ENCODE measurements at regions not wholly inside any gene's neighbourhood (a gene's known extent, or its start where the extent isn't known, plus 50 kb on each side); places are given as distances from the start of the nearest gene placed in this dataset.

GRCh38 chr2:142478206-142478605 lies 347.4 kb upstream of the LRP1B start:
- Mint-ChIP-seq H3K36me3 (ENCODE audit: low read depth) (no peaks in the 10 kb centered on the region), H3K9me3 (no peaks in the 10 kb centered on the region), H3K4me1 (no peaks in the 10 kb centered on the region), H3K27ac (no peak overlapping the region), H3K27me3 (no peaks in the 10 kb centered on the region), H3K4me3 (no peak overlapping the region)
- ChIA-PET CTCF (no interaction called here), POLR2A (no interaction called here)
- ATAC-seq (ENCODE audit: low read depth): no peak
- no peak for TF ChIP-seq CTCF (IDR thresholded peaks at IDR 0.05)
- intact Hi-C loops (cut with micrococcal nuclease): no loop called here
- no peak for DNase-seq

- TF ChIP-seq CTCF (IDR thresholded peaks at IDR 0.05): no peak
- Mint-ChIP-seq H3K9me3 (no peaks in the 10 kb centered on the region), H3K4me1 (no peaks in the 10 kb centered on the region), H3K27me3 (no peaks in the 10 kb centered on the region), H3K27ac (no peak overlapping the region), H3K36me3 (ENCODE audit: low read depth) (no peaks in the 10 kb centered on the region), H3K4me3 (no peak overlapping the region)
- CTCF ChIA-PET: no interaction called here
- ATAC-seq (ENCODE audit: low read depth) (no peak), DNase-seq (no peak)
- POLR2A ChIA-PET: no interaction called here
- intact Hi-C loops (cut with micrococcal nuclease): no loop called here
These were observed 341.6 kb upstream of the LRP1B start for GRCh38 chr2:142472382-142472781.

- ATAC-seq (ENCODE audit: low read depth) (no peak), DNase-seq (no peak)
These were observed 336.5 kb upstream of the LRP1B start for GRCh38 chr2:142467321-142467720.

GRCh38 chr2:142463047-142463446 lies 332.2 kb upstream of the LRP1B start:
- DNase-seq (no peak), ATAC-seq (ENCODE audit: low read depth) (no peak)
- POLR2A ChIA-PET: no interaction called here
- CTCF ChIA-PET: no interaction called here
- TF ChIP-seq CTCF (IDR thresholded peaks at IDR 0.05): no peak
- peaks cover 4% of the 10 kb centered on the region for H3K27me3 Mint-ChIP-seq
- no peaks in the 10 kb centered on the region for H3K4me1 Mint-ChIP-seq
- no peak overlapping the region for H3K4me3 Mint-ChIP-seq
- no peak overlapping the region for H3K27ac Mint-ChIP-seq
- intact Hi-C loops (cut with micrococcal nuclease): no loop called here
- no peaks in the 10 kb centered on the region for H3K36me3 Mint-ChIP-seq (ENCODE audit: low read depth)
- no peaks in the 10 kb centered on the region for H3K9me3 Mint-ChIP-seq

More at GRCh38 chr2:142467321-142467720, 336.5 kb upstream of the LRP1B start:
- no peak overlapping the region for H3K27ac Mint-ChIP-seq
- TF ChIP-seq CTCF (IDR thresholded peaks at IDR 0.05): no peak
- no peak overlapping the region for H3K4me3 Mint-ChIP-seq
- intact Hi-C loops (cut with micrococcal nuclease): no loop called here
- H3K9me3 Mint-ChIP-seq: no peaks in the 10 kb centered on the region
- H3K4me1 Mint-ChIP-seq: no peaks in the 10 kb centered on the region
- no peaks in the 10 kb centered on the region for H3K36me3 Mint-ChIP-seq (ENCODE audit: low read depth)
- CTCF ChIA-PET: no interaction called here
- POLR2A ChIA-PET: no interaction called here
- H3K27me3 Mint-ChIP-seq: peaks cover 3% of the 10 kb centered on the region

- Mint-ChIP-seq H3K27ac (no peak overlapping the region), H3K9me3 (no peaks in the 10 kb centered on the region), H3K36me3 (ENCODE audit: low read depth) (no peaks in the 10 kb centered on the region), H3K27me3 (peaks cover 4% of the 10 kb centered on the region), H3K4me1 (no peaks in the 10 kb centered on the region), H3K4me3 (no peak overlapping the region)
- DNase-seq (no peak), ATAC-seq (ENCODE audit: low read depth) (no peak)
- TF ChIP-seq CTCF (IDR thresholded peaks at IDR 0.05): no peak
- CTCF ChIA-PET: no interaction called here
- POLR2A ChIA-PET: no interaction called here
- intact Hi-C loops (cut with micrococcal nuclease): no loop called here
These were observed 331.5 kb upstream of the LRP1B start for GRCh38 chr2:142462306-142462705.
